DND-41 (cell line): ENCODE measurements at regions not wholly inside any gene's neighbourhood (a gene's known extent, or its start where the extent isn't known, plus 50 kb on each side); places are given as distances from the start of the nearest gene placed in this dataset.

ENCODE experiments used
- ATAC-seq: fragments of 200-7000 bp; cut with Tn5 transposase; 3 replicates; pipeline ENCODE4 v1.9.1; 2021; ENCODE audit warnings: low read depth; ENCODE audit not compliant: insufficient read depth
- DNase-seq: peaks from one replicate; pipeline ENCODE4 v3.0.0-alpha.2; 2020
- H2AFZ ChIP-seq: 2 replicates; pipeline ENCODE4 v1.6.0; 2012; ENCODE audit warnings: low read depth, low read length
- H3K27ac ChIP-seq: 2 replicates; pipeline ENCODE4 v1.5.1; 2012; ENCODE audit warnings: low read length, inconsistent platforms
- H3K27me3 ChIP-seq: fragments of 200-600 bp; sonication (generic); 2 replicates; pipeline ENCODE4 v1.6.0; 2012; ENCODE audit warnings: low read length, mild to moderate bottlenecking, inconsistent platforms; ENCODE audit not compliant: insufficient read depth, poor library complexity
- H3K36me3 ChIP-seq: 2 replicates; pipeline ENCODE4 v1.5.1; 2012; ENCODE audit warnings: low read length, inconsistent platforms; ENCODE audit not compliant: insufficient read depth
- H3K4me1 ChIP-seq: 2 replicates; pipeline ENCODE4 v1.5.1; 2012; ENCODE audit warnings: mild to moderate bottlenecking, low read length; ENCODE audit not compliant: insufficient read depth
- H3K4me2 ChIP-seq: 2 replicates; pipeline ENCODE4 v1.6.0; 2012; ENCODE audit warnings: mild to moderate bottlenecking, moderate library complexity, low read length, inconsistent platforms; ENCODE audit not compliant: insufficient read depth
- H3K4me3 ChIP-seq, 2 experiments: fragments of 200-600 bp in 1 of 2; shearing (Covaris generic) in 1 of 2; 2 replicates each; pipeline ENCODE4 v1.5.1; 2012 to 2016; ENCODE audit warnings: inconsistent platforms in 2 of 2, low read length in 2 of 2, mild to moderate bottlenecking in 2 of 2, low read depth in 1 of 2, moderate library complexity in 1 of 2
- H3K79me2 ChIP-seq: 2 replicates; pipeline ENCODE4 v1.6.0; 2012; ENCODE audit warnings: low read length, inconsistent platforms; ENCODE audit not compliant: insufficient read depth
- H3K9ac ChIP-seq: 2 replicates; pipeline ENCODE4 v1.6.0; 2012; ENCODE audit warnings: low read depth, mild to moderate bottlenecking, inconsistent platforms, low read length, moderate library complexity
- H3K9me3 ChIP-seq: 2 replicates; pipeline ENCODE4 v1.5.1; 2012; ENCODE audit warnings: low read length, moderate library complexity, mild to moderate bottlenecking, inconsistent platforms; ENCODE audit not compliant: insufficient read depth, severe bottlenecking
- H4K20me1 ChIP-seq: 2 replicates; pipeline ENCODE4 v1.6.0; 2012; ENCODE audit warnings: low read length; ENCODE audit not compliant: insufficient read depth
- EZH2 ChIP-seq: IDR thresholded peaks from 3 replicates; pipeline ENCODE4 v1.6.1; 2012; ENCODE audit warnings: borderline replicate concordance, low read depth, mild to moderate bottlenecking, moderate library complexity, low read length, inconsistent platforms; ENCODE audit not compliant: severe bottlenecking
- TF ChIP-seq, protein P1 (sequence below): IDR thresholded peaks from 2 replicates; pipeline ENCODE4 v1.5.1; 2012; ENCODE audit warnings: borderline replicate concordance, low read length, moderate library complexity, mild to moderate bottlenecking; ENCODE audit not compliant: poor library complexity, severe bottlenecking; ENCODE audit errors: extremely low read depth

DNA sequence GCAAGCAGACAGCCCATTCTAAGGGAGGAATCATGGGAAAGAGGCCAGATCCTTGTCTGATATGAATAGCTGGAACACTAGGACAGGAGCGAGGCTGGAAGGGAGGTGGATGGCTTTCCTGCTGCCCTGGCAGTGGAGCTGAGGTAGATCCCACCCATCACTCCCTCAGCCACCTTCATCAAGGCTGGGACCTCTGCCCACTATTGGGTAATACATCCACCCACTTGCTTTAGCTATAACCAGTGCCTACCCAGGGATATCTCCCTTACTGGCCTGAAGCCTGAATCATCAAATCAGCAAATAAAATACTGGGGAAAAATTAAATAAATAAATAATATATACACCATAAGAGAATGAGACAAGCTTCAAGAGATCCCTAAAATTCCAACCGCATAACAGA lies 183.2 kb upstream of the KYNU start:
- H3K4me3 ChIP-seq: no peak overlapping the region
- H3K4me2 ChIP-seq: no peak overlapping the region
- no peak overlapping the region for H3K27ac ChIP-seq
- H3K4me1 ChIP-seq: no peaks in the 10 kb centered on the region
- no peak overlapping the region for H2AFZ ChIP-seq
- no peaks in the 10 kb centered on the region for H3K27me3 ChIP-seq
- H3K36me3 ChIP-seq: no peaks in the 10 kb centered on the region
- ATAC-seq (no peak), DNase-seq (no peak)
- no peaks in the 10 kb centered on the region for H3K79me2 ChIP-seq
- no peak overlapping the region for H3K9ac ChIP-seq
- no peak for TF ChIP-seq EZH2
- TF ChIP-seq, protein P1, sequence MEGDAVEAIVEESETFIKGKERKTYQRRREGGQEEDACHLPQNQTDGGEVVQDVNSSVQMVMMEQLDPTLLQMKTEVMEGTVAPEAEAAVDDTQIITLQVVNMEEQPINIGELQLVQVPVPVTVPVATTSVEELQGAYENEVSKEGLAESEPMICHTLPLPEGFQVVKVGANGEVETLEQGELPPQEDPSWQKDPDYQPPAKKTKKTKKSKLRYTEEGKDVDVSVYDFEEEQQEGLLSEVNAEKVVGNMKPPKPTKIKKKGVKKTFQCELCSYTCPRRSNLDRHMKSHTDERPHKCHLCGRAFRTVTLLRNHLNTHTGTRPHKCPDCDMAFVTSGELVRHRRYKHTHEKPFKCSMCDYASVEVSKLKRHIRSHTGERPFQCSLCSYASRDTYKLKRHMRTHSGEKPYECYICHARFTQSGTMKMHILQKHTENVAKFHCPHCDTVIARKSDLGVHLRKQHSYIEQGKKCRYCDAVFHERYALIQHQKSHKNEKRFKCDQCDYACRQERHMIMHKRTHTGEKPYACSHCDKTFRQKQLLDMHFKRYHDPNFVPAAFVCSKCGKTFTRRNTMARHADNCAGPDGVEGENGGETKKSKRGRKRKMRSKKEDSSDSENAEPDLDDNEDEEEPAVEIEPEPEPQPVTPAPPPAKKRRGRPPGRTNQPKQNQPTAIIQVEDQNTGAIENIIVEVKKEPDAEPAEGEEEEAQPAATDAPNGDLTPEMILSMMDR: no peak
- H3K9me3 ChIP-seq: no peaks in the 10 kb centered on the region
- H4K20me1 ChIP-seq: no peaks in the 10 kb centered on the region

DNA sequence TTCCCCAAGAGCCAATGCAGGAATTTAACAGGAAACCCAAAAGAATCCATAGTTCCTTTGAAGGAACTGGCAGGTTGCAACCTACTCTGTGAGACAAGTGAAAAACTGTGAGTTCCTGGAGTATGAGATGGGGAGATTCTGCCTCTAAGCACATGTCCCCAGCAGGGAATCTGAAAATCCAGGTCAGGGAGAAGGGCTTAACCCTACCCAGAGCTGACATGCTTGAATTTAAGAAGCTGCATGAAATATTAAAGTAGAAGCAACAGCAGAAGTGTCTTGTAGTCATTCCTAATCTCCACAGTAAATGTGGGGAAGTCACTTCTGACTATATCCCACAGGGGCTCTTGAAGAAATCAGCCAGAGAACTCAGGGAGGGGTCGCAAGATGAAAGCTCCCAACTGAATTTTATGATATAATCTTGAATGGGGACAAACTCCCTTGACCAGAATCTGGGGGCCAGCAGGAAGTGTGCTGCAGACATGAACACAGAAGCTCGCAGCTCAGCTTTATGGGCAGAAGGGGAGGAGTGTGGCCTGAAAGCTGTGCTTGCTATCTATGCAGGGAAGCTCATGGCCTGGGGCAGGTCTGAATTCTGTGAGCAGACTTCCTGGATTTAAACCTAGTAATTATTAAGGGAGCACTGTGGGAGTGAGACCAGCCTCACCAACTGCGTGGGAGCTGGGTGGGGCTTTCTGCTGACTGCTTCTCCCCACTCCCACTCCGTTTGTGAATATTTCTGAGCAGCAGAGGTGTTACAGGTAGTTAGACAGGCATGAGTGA lies 184.1 kb upstream of the KYNU start:
- no peaks in the 10 kb centered on the region for H3K4me1 ChIP-seq
- TF ChIP-seq, protein P1: no peak
- TF ChIP-seq EZH2: no peak
- no peaks in the 10 kb centered on the region for H3K36me3 ChIP-seq
- no peaks in the 10 kb centered on the region for H3K27me3 ChIP-seq
- no peak overlapping the region for H2AFZ ChIP-seq
- H3K4me2 ChIP-seq: no peak overlapping the region
- no peaks in the 10 kb centered on the region for H3K79me2 ChIP-seq
- no peak overlapping the region for H3K4me3 ChIP-seq
- no peaks in the 10 kb centered on the region for H4K20me1 ChIP-seq
- no peaks in the 10 kb centered on the region for H3K9me3 ChIP-seq
- no peak for DNase-seq
- no peak overlapping the region for H3K9ac ChIP-seq
- ATAC-seq: no peak
- H3K27ac ChIP-seq: no peak overlapping the region

DNA sequence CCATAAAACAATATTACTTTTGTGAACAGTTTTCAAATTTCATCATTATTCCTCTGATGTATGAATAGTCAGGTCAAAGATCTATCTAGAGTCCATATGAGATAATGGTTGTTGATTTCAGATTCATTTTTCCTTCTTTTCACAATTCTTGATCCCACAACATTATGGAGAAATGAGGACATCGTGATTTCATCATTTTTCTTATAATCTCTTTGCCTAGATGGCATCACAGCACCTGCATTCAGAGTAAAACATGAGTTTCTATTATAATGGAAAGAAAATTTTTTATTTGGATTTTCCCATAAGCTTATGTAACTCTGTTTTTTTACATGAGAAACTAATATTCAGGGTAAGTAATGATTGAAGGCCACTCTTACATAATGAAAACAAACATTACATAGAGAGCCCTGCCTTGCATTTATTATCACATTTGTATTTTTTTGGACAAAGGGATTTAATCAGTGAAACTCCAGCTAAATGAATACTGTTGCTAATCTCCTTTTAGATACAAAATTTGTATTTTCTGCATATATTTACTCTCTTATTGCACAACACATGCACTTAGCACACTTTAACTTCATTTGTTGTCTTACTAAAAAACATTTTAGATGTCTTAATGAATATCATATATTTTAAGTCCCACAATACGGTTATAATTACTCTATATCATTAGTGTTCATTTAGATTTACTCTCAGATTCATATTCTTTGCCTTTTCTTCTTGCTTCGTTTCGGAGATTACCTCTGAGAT lies 188.4 kb upstream of the KYNU start:
- H3K4me3 ChIP-seq: no peak overlapping the region
- no peaks in the 10 kb centered on the region for H4K20me1 ChIP-seq
- no peak for DNase-seq
- no peaks in the 10 kb centered on the region for H3K36me3 ChIP-seq
- ATAC-seq: no peak
- no peak overlapping the region for H3K4me2 ChIP-seq
- H2AFZ ChIP-seq: no peak overlapping the region
- H3K9ac ChIP-seq: no peak overlapping the region
- H3K27me3 ChIP-seq: no peaks in the 10 kb centered on the region
- TF ChIP-seq EZH2: no peak
- TF ChIP-seq, protein P1: no peak
- H3K27ac ChIP-seq: no peak overlapping the region
- H3K9me3 ChIP-seq: no peaks in the 10 kb centered on the region
- H3K4me1 ChIP-seq: no peaks in the 10 kb centered on the region
- no peaks in the 10 kb centered on the region for H3K79me2 ChIP-seq
